HG02938 (cell line): ENCODE measurements at regions not wholly inside any gene's neighbourhood (a gene's known extent, or its start where the extent isn't known, plus 50 kb on each side); places are given as distances from the start of the nearest gene placed in this dataset.

Experiments
- ATAC-seq: cut with Tn5 transposase; IDR thresholded peaks from one replicate; pipeline ENCODE4 v1.9.1; 2021; ENCODE audit warnings: mild to moderate bottlenecking, moderate library complexity; ENCODE audit not compliant: unreplicated experiment

GRCh38 chr7:46900312-46901263, 681.3 kb downstream of the TNS3 start:
- ATAC-seq, result no peak

- ATAC-seq, result no peak
Measured at GRCh38 chr7:46897381-46897780, 684.5 kb downstream of the TNS3 start.

- ATAC-seq, result no peak
Measured at GRCh38 chr7:46886669-46887374, 695.1 kb downstream of the TNS3 start.

GRCh38 chr7:46885167-46885566, 696.7 kb downstream of the TNS3 start:
- ATAC-seq, result no peak

GRCh38 chr7:46881507-46882127, 700.3 kb downstream of the TNS3 start:
- ATAC-seq, result no peak

- ATAC-seq, result no peak
Measured at GRCh38 chr7:46880508-46881196, 701.3 kb downstream of the TNS3 start.

GRCh38 chr7:46879783-46880182, 702.1 kb downstream of the TNS3 start:
- no peak for ATAC-seq

- no peak for ATAC-seq
Measured at GRCh38 chr7:46871516-46871915, 710.4 kb downstream of the TNS3 start.

GRCh38 chr7:46864716-46865115, 717.2 kb downstream of the TNS3 start:
- ATAC-seq, result no peak

GRCh38 chr7:46859963-46860475, 721.9 kb downstream of the TNS3 start:
- ATAC-seq, result no peak

- ATAC-seq, result no peak
Measured at GRCh38 chr7:46855851-46856250, 726.1 kb downstream of the TNS3 start.

GRCh38 chr7:46854958-46855473, 726.9 kb downstream of the TNS3 start:
- ATAC-seq, result no peak

- ATAC-seq, result no peak
Measured at GRCh38 chr7:46853451-46853850, 728.5 kb downstream of the TNS3 start.

- no peak for ATAC-seq
Measured at GRCh38 chr7:46852795-46853194, 729.1 kb downstream of the TNS3 start.

GRCh38 chr7:46850563-46851330, 731.2 kb downstream of the TNS3 start:
- no peak for ATAC-seq

- no peak for ATAC-seq
Measured at GRCh38 chr7:46848944-46849343, 733.0 kb downstream of the TNS3 start.

- ATAC-seq, result no peak
Measured at GRCh38 chr7:46848311-46848710, 733.6 kb downstream of the TNS3 start.

GRCh38 chr7:46847126-46847525, 734.8 kb downstream of the TNS3 start:
- no peak for ATAC-seq

- no peak for ATAC-seq
Measured at GRCh38 chr7:46844486-46844885, 737.4 kb downstream of the TNS3 start.

- no peak for ATAC-seq
Measured at GRCh38 chr7:46841248-46841647, 740.7 kb downstream of the TNS3 start.
